ELF-1 (cell line): ENCODE measurements at regions not wholly inside any gene's neighbourhood (a gene's known extent, or its start where the extent isn't known, plus 50 kb on each side); places are given as distances from the start of the nearest gene placed in this dataset.

ENCODE experiments used
- DNase-seq: peaks from one replicate; pipeline ENCODE4 v3.0.0-alpha.2; 2016; ENCODE audit warnings: low read depth, low spot score

DNA sequence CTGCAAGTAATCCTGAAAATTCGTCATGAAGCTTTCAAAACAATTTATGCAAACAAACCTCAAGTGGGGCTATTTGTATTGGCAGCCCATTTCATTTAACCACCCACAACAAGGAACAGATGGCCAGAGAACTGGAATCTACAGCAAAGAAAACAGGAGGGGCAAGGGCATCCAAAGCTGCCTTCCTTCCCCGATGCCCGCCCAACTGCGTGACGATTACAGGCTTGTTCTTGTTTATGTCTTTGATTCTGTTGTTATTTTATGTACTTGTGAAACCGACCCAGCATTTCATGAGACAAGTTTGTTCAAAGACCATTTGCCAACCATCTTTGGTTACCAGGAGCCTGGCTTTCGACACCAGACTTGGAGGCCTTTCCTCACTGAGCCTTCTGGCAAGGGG, 59.1 kb upstream of the IRX6 start:
- DNase-seq, result no peak

DNA sequence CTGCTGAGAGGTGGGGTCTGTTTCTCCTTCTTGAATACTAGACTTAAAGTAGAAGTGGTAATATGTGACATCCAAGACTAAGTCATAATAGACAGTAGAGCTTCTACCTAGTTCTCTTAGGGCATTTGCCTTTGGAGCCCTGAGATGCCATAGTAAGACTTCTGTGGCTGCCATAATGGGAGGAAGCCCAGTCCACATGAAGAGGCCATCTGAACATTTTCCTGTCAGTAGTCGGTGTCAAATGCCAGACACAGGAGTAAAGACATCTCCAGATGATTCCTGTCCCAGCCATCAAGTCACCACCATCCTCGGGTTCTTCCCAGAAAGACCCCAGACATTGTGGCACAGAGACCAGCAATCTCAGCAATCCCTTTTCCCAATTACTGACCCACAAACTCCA, 58.1 kb upstream of the IRX6 start:
- DNase-seq, result no peak

DNA sequence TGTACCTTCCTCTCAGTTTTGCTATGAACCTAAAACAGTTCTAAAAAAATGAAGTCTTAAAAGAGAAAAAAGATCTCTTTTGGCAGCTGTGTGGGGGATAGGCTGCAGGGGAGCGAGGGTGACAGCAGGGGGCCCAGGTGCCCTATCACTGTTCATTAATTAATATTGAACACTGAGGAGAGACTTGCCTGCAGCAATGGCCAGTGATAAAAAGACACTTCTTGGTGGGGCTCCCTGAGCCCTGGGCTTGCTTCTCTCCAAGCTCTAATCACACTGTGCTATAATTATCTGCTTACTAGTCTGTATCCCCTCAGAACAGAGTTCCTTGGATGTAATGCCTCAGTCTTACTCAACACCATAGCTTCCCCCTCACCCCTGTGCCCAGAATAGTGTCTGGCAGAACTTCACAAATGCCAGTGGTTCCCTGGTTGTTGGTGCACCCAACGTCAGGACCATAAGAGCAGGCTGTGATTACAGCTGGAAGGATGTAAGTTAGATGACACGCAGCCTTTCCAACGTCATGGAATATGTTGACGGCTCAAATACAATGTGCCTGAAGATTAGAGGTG, 52.0 kb upstream of the IRX6 start:
- DNase-seq, result no peak

DNA sequence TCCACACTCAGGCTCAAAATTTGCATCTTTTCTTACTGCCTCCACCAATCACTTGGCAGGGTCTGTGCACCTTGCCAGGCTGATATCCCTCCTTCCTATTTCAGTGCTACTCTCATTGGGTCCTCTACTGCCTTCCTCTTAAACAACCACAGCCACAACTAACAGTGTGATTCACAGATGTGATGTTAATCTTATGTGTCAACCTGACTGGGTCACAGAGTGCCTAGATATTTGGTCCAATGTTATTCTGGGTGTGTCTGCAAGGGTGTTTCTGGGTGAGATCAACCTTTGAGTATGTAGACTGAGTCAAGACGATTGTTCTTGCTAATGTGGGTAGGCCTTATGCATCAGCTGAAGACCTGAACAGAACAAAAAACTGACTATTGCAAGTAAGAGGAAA, 51.3 kb upstream of the IRX6 start:
- DNase-seq, result no peak

DNA sequence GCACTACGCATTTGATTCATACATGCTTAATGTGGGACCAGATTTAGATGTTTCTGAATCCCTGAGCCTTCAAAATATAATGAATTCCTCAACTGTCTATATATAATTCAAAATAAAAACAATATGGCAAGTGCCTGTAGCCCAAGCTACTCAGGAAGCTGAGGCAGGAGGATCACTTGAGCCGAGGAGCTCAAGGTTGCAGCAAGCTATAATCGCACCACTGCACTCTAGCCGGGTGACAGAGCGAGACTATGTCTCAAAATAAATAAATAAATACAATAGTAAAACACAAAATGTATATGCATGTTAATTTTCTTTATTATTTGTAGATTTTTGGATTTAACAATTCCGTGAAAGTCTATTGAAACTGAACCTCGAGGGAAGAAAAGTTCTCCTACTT, 50.6 kb upstream of the IRX6 start:
- no peak for DNase-seq

DNA sequence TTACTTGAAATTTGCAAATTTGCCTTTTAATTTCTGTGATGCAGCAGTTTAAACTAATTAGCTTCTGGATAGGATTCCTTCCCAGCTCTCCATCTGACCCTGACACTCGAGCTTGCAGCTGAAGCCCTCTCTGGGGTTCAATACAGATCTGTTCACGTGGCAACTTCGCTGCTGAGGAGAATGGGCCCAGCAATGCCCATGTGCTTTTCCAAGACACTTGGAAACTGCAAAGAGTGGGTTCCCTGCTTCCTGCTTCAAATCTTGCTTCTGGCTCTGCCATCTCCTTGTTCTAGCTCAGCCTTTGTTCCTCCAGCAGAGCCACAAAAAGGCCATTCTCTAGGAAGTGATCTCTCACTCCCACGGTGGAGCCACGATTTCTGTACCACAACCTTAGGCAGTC, 50.0 kb upstream of the IRX6 start:
- no peak for DNase-seq
